HepG2 (cell line): ENCODE measurements at regions not wholly inside any gene's neighbourhood (a gene's known extent, or its start where the extent isn't known, plus 50 kb on each side); places are given as distances from the start of the nearest gene placed in this dataset.

Source experiments
- DNMT1 ChIP-seq: sonication (generic); formaldehyde crosslinking; IDR thresholded peaks from 2 replicates; pipeline ENCODE4 v1.5.1; 2020; ENCODE audit warnings: mild to moderate bottlenecking, missing genetic modification reagents
- MTA3 ChIP-seq: sonication (generic); formaldehyde crosslinking; IDR thresholded peaks from 2 replicates; pipeline ENCODE4 v1.4.0; 2020; ENCODE audit warnings: missing genetic modification reagents
- NFIC ChIP-seq: IDR thresholded peaks from 2 replicates; pipeline ENCODE4 v1.6.1; 2012; ENCODE audit warnings: mild to moderate bottlenecking, low read length, inconsistent platforms
- SAFB2 ChIP-seq: sonication (generic); formaldehyde crosslinking; IDR thresholded peaks from 2 replicates; pipeline ENCODE4 v1.5.1; 2020; ENCODE audit warnings: missing genetic modification reagents, low read depth, mild to moderate bottlenecking, borderline replicate concordance
- TBX3 ChIP-seq: fragments of 450-650 bp; IDR thresholded peaks from 2 replicates; pipeline ENCODE4 v1.6.1; 2017; ENCODE audit warnings: antibody characterized with exemption, mild to moderate bottlenecking, inconsistent platforms, borderline replicate concordance
- ZEB1 ChIP-seq: IDR thresholded peaks from 2 replicates; pipeline ENCODE4 v1.6.1; 2012; ENCODE audit warnings: mild to moderate bottlenecking, low read depth, inconsistent platforms; ENCODE audit not compliant: insufficient replicate concordance
- TF ChIP-seq, protein P1 (sequence below): sonication (generic); formaldehyde crosslinking; IDR thresholded peaks from 2 replicates; pipeline ENCODE4; 2020; ENCODE audit warnings: missing genetic modification reagents, mild to moderate bottlenecking, borderline replicate concordance
- TF ChIP-seq, protein P2 (sequence below): sonication (generic); formaldehyde crosslinking; IDR thresholded peaks from 2 replicates; pipeline ENCODE4 v1.5.0; 2020; ENCODE audit warnings: mild to moderate bottlenecking, missing genetic modification reagents

DNA sequence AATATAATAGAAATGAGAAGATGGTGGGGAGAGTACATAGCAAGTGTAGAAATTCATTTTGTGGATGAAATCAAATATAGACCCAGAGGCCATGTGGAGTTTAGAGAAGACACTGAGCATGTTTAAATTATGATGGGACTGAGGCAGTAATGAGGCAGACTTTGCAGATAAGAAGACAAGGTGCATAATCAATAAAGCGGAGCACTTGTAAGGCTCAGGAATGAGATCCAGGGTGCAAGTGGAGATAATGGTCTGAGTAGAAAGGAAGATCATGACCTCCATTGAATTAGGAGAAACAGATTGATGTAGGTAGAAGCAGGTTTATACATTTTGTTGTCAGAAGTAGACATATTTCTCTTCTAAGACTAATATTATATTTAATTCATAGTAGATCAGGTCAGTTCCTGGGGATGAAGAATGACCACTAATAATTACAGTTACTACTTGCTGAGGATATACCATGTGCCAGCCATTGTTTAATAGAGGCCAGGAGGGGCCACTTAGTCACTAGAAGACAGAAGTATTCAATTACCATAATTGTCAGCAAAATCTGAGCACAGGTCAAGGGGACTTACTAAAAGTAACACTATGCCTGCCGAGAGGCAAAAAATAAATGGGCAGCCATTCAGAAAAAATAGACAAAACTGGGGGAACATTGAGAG lies 479.8 kb downstream of the DNAH5 start (continued):
- TF ChIP-seq, protein P1, sequence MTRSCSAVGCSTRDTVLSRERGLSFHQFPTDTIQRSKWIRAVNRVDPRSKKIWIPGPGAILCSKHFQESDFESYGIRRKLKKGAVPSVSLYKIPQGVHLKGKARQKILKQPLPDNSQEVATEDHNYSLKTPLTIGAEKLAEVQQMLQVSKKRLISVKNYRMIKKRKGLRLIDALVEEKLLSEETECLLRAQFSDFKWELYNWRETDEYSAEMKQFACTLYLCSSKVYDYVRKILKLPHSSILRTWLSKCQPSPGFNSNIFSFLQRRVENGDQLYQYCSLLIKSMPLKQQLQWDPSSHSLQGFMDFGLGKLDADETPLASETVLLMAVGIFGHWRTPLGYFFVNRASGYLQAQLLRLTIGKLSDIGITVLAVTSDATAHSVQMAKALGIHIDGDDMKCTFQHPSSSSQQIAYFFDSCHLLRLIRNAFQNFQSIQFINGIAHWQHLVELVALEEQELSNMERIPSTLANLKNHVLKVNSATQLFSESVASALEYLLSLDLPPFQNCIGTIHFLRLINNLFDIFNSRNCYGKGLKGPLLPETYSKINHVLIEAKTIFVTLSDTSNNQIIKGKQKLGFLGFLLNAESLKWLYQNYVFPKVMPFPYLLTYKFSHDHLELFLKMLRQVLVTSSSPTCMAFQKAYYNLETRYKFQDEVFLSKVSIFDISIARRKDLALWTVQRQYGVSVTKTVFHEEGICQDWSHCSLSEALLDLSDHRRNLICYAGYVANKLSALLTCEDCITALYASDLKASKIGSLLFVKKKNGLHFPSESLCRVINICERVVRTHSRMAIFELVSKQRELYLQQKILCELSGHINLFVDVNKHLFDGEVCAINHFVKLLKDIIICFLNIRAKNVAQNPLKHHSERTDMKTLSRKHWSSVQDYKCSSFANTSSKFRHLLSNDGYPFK (CRISPR knock-in tag) = no peak
- TF ChIP-seq SAFB2 (CRISPR knock-in tag) (no peak), ZEB1 (no peak), DNMT1 (CRISPR knock-in tag) (no peak), MTA3 (no peak), TBX3 (no peak), NFIC (no peak)
- TF ChIP-seq, protein P2, sequence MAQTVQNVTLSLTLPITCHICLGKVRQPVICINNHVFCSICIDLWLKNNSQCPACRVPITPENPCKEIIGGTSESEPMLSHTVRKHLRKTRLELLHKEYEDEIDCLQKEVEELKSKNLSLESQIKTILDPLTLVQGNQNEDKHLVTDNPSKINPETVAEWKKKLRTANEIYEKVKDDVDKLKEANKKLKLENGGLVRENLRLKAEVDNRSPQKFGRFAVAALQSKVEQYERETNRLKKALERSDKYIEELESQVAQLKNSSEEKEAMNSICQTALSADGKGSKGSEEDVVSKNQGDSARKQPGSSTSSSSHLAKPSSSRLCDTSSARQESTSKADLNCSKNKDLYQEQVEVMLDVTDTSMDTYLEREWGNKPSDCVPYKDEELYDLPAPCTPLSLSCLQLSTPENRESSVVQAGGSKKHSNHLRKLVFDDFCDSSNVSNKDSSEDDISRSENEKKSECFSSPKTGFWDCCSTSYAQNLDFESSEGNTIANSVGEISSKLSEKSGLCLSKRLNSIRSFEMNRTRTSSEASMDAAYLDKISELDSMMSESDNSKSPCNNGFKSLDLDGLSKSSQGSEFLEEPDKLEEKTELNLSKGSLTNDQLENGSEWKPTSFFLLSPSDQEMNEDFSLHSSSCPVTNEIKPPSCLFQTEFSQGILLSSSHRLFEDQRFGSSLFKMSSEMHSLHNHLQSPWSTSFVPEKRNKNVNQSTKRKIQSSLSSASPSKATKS (CRISPR knock-in tag) = no peak
